ENCODE measurements at regions not wholly inside any gene's neighbourhood (a gene's known extent, or its start where the extent isn't known, plus 50 kb on each side); places are given as distances from the start of the nearest gene placed in this dataset.
A peak's percentile ranks its signal among the peaks of the same experiment; 100 is the strongest.

- Histone ChIP-seq H2AFZ (ENCODE audit: low read depth, low read length) (no peak overlapping the region), H3K36me3 (ENCODE audit: insufficient read depth, low read length) (no peaks in the 10 kb centered on the region), H3K27me3 (ENCODE audit: insufficient read depth, low read depth, low read length) (peaks cover 5% of the 10 kb centered on the region), H3K9me2 (ENCODE audit: insufficient read depth, low read length) (no peaks in the 10 kb centered on the region), H3K9ac (ENCODE audit: low read length) (peak overlapping the region; percentile 85), H4K20me1 (ENCODE audit: insufficient read depth) (no peaks in the 10 kb centered on the region), H3K4me3 (ENCODE audit: low read length) (peak overlapping the region; percentile 73), H3F3A (ENCODE audit: insufficient read depth, low read length, poor library complexity, severe bottlenecking) (no peaks in the 10 kb centered on the region), H3K4me2 (ENCODE audit: low read length) (peak overlapping the region; percentile 57), H3K27ac (ENCODE audit: low read length) (no peak overlapping the region), H3K9me3 (ENCODE audit: low read length) (no peaks in the 10 kb centered on the region), H3K79me2 (replicated peaks; ENCODE audit: insufficient read depth, low read length) (peaks cover 4% of the 10 kb centered on the region)
- TF ChIP-seq RAD21 (conservative IDR thresholded peaks at IDR 0.05) = no peak
- no peak for TF ChIP-seq EZH2 (IDR thresholded peaks at IDR 0.05; ENCODE audit: borderline replicate concordance, insufficient read depth, low read length, poor library complexity, severe bottlenecking)
- TF ChIP-seq CTCF (IDR thresholded peaks at IDR 0.05; ENCODE audit: poor library complexity, severe bottlenecking) = no peak
- TF ChIP-seq SMC3 (conservative IDR thresholded peaks at IDR 0.05; ENCODE audit: poor library complexity) = no peak
- TF ChIP-seq MXI1 (conservative IDR thresholded peaks at IDR 0.05; ENCODE audit: poor library complexity, severe bottlenecking) = no peak
Observed at GRCh38 chr15:77818484-77819047, 185.9 kb upstream of the LINGO1 start.

GRCh38 chr15:77817434-77817833 lies 184.7 kb upstream of the LINGO1 start:
- no peaks in the 10 kb centered on the region for H4K20me1 ChIP-seq (ENCODE audit: insufficient read depth)
- H3F3A ChIP-seq (ENCODE audit: insufficient read depth, low read length, poor library complexity, severe bottlenecking) = no peaks in the 10 kb centered on the region
- H2AFZ ChIP-seq (ENCODE audit: low read depth, low read length) = no peak overlapping the region
- no peak overlapping the region for H3K27ac ChIP-seq (ENCODE audit: low read length)
- H3K79me2 ChIP-seq (replicated peaks; ENCODE audit: insufficient read depth, low read length) = peaks cover 4% of the 10 kb centered on the region
- no peaks in the 10 kb centered on the region for H3K36me3 ChIP-seq (ENCODE audit: insufficient read depth, low read length)
- no peak overlapping the region for H3K4me2 ChIP-seq (ENCODE audit: low read length)
- H3K9ac ChIP-seq (ENCODE audit: low read length) = no peak overlapping the region
- H3K27me3 ChIP-seq (ENCODE audit: insufficient read depth, low read depth, low read length) = peaks cover 5% of the 10 kb centered on the region
- no peak for TF ChIP-seq RAD21 (conservative IDR thresholded peaks at IDR 0.05)
- TF ChIP-seq EZH2 (IDR thresholded peaks at IDR 0.05; ENCODE audit: borderline replicate concordance, insufficient read depth, low read length, poor library complexity, severe bottlenecking) = no peak
- TF ChIP-seq POLR2AphosphoS5 (IDR thresholded peaks at IDR 0.05) = no peak
- TF ChIP-seq REST (IDR thresholded peaks at IDR 0.05; ENCODE audit: borderline replicate concordance) = no peak
- TF ChIP-seq TAF1 (IDR thresholded peaks at IDR 0.05; ENCODE audit: low read depth) = no peak
- TF ChIP-seq SMC3 (conservative IDR thresholded peaks at IDR 0.05; ENCODE audit: poor library complexity) = no peak
- TF ChIP-seq CTCF (IDR thresholded peaks at IDR 0.05; ENCODE audit: poor library complexity, severe bottlenecking) = no peak
- no peak for TF ChIP-seq EP300 (conservative IDR thresholded peaks at IDR 0.05; ENCODE audit: poor library complexity, severe bottlenecking)
- no peak for TF ChIP-seq MXI1 (conservative IDR thresholded peaks at IDR 0.05; ENCODE audit: poor library complexity, severe bottlenecking)
- no peaks in the 10 kb centered on the region for H3K9me3 ChIP-seq (ENCODE audit: low read length)
- H3K9me2 ChIP-seq (ENCODE audit: insufficient read depth, low read length) = no peaks in the 10 kb centered on the region
- peak overlapping the region; percentile 73 for H3K4me3 ChIP-seq (ENCODE audit: low read length)

Measured in neural cell (in vitro differentiated cells).